Astrocyte of the cerebellum (primary cell): ENCODE measurements at regions not wholly inside any gene's neighbourhood (a gene's known extent, or its start where the extent isn't known, plus 50 kb on each side); places are given as distances from the start of the nearest gene placed in this dataset.

Experiments used
- DNase-seq: peaks from one replicate; pipeline ENCODE4 v3.0.0-alpha.2; 2011; ENCODE audit warnings: low read depth
- H3K4me3 ChIP-seq: 2 replicates; pipeline ENCODE4 v1.5.1; 2011; ENCODE audit warnings: mild to moderate bottlenecking, low read depth, low read length, moderate library complexity
- CTCF ChIP-seq: IDR thresholded peaks from 2 replicates; pipeline ENCODE4 v1.5.1; 2012; ENCODE audit warnings: low read length, low read depth, moderate library complexity, mild to moderate bottlenecking; ENCODE audit errors: missing control alignments
- in situ Hi-C: cut with HindIII; loops from 2 replicates; pipeline ENCODE4 v1.10.0; 2017; ENCODE audit warnings: low sequenced_read_pairs

GRCh38 chr20:50304501-50304856 lies 113.8 kb downstream of the CEBPB start:
- no peak overlapping the region for H3K4me3 ChIP-seq
- no peak for TF ChIP-seq CTCF
- in situ Hi-C loops, result loop anchor here (5.0 kb wide), 1 partner anchor 42 kb away; no protein-coding TSS in a partner anchor
- no peak for DNase-seq

DNA sequence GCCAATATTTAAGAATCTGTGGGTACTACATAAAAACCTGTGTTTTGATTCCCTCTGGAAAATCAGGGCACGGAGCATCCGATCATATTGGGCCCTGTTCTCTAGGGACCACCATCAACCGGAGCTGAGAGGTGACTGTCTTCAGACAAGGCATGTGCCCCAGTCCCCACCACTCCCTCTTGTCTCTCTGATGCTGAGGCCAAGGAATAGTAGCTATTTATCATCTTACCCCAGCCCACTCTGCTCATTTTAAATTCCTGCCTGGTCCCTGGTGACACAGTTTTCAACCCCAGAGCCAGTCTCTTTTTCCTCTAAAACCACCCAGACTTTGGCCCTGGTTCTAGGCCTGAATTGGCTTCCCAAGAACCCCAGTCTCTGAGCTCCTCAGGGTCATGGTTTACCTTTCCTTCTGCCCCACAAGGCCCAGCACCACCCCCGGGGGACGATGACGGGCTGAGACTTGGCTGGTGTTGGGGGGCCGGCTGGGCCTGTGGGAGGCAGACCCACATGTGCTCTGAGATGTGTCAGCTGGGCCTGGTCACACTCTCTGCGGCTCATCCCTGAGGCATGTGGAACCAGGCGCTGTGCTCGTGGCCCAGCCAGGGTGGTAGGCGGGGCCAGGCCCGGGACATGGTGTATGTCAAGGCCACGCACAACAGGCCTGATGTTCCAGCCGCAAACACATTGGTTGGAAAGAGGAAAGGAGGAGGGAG lies 114.4 kb downstream of the CEBPB start:
- DNase-seq, result no peak
- no peak for TF ChIP-seq CTCF
- in situ Hi-C loops, result loop anchor here (5.0 kb wide), 1 partner anchor 43 kb away; no protein-coding TSS in a partner anchor
- H3K4me3 ChIP-seq, result no peak overlapping the region

GRCh38 chr20:50305636-50306477 lies 115.2 kb downstream of the CEBPB start:
- no peak overlapping the region for H3K4me3 ChIP-seq
- no peak for TF ChIP-seq CTCF
- no peak for DNase-seq
- in situ Hi-C loops, result no loop called here

DNA sequence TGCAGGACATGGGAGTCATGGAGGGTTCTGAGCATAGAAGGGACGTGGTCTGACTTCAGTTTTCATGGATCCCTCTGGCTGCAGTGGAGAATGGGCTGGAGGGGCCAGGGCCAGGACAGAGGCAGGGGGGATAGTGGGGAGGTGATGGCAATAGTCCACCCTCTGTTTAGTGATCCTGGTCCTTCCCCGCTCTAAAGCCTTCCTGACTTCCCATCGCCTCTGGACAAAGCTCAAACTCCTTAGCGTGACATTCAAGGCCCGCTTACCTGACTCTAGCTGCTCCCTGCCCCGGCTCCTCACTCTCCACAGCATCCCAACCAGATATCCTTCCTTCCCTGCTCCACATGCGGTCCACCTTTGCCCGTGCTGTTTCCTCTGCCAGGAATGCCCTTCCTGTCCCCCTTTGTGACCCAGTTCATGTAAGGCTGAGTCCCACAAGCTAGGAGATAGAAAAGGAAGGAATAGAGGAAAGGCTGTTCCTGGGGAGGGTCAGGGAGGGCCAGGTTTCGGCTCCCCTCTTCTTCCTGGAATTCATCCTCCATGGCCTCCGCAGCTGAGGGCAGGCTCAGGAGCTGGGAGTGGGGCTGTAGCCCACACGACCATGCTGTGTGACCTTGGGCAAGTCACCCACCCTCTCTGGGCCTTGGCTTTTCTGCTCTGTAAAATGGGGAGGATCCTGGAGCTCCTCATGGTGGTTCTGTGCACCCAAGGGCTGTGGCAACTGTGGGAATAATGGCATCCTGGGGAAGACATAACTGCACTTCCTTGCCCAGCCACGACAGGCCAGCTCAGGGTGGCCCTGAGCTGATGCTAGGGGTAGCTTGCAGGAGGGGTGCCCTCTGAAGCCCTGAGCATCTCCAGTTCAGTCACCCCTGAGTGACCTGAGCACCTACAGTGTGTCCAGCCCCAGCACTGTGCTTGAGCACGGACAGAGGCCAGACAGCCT lies 116.1 kb downstream of the CEBPB start:
- H3K4me3 ChIP-seq, result no peak overlapping the region
- no peak for TF ChIP-seq CTCF
- DNase-seq, result no peak
- in situ Hi-C loops, result no loop called here

DNA sequence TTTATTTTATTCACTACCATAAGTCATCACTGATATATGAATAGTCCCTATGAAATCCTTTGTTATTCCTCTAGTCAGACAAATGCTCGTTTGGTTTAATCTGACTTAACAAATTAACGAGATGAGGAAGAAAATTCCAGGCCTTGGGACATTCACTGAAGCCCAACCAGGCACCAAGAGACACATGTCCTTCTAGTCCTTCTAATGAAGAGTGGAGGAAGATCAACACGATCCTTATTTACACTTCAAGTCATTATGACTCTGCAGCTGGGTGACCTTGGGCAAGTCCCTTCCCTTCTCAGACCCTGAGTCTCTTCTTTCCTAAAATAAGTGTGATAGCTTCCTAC lies 117.5 kb downstream of the CEBPB start:
- no peak for TF ChIP-seq CTCF
- no peak for DNase-seq
- in situ Hi-C loops, result no loop called here
- no peak overlapping the region for H3K4me3 ChIP-seq

DNA sequence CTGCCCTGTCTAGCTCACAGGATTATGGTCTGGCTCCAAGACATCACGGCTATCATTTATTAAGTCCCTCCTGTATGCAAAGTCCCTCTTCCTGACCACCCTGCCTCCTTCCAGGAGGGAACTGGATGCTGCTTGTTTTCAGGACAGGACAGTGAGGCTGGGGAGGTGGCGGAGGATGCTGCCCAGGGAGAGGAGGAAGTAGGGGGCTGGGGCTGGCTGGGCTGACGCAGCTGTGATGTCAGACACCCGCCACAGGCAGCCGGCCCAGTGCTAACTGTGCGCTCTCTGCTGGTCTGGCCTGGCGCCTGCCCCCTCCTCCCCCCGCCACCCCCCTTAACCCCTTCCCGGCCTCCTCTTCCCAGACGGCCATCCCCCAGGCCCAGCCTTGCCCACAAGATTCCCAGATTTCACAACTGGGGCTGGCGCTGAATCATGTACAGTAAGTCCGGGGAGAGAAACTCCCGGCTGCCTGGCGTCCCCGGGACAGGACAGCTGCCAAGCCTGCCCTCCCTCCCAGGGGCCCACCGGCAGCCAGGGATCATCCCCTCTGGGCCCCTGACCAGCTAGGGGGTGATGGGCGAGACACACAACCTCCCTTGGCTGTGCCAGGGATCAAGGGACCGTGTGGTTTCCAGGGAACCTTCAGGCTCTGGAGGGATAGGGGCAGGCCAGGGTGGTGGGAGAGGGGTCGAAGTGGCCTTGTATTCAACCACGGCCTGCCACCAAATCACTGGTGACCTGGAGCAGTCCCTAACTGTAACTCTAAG lies 118.1 kb downstream of the CEBPB start:
- in situ Hi-C loops, result no loop called here
- H3K4me3 ChIP-seq, result no peak overlapping the region
- TF ChIP-seq CTCF, result no peak
- peak; percentile 96 for DNase-seq
